H1 (cell line): ENCODE measurements at regions not wholly inside any gene's neighbourhood (a gene's known extent, or its start where the extent isn't known, plus 50 kb on each side); places are given as distances from the start of the nearest gene placed in this dataset.

ENCODE experiments used
- CBX5 ChIP-seq: fragments of 300-800, 300-1000 bp; sonication (generic); IDR thresholded peaks from 2 replicates; pipeline ENCODE4 v1.7.1; 2016; ENCODE audit warnings: antibody characterized with exemption, low read length, low read depth
- EP300 ChIP-seq, 2 experiments: IDR thresholded peaks; 1 replicate in 1 of 2; 2 replicates in 1 of 2; pipeline ENCODE4 v1.6.1; 2011 to 2012; ENCODE audit warnings: low read depth in 2 of 2, low read length in 2 of 2, mild to moderate bottlenecking in 2 of 2, borderline replicate concordance in 1 of 2, inconsistent platforms in 1 of 2, moderate library complexity in 1 of 2
- EZH2 ChIP-seq: fragments of 200-600 bp; sonication (generic); IDR thresholded peaks from 2 replicates; pipeline ENCODE4 v1.7.1; 2012; ENCODE audit warnings: low read depth, mild to moderate bottlenecking, moderate library complexity, low read length, inconsistent platforms; ENCODE audit not compliant: severe bottlenecking
- FOSL1 ChIP-seq: IDR thresholded peaks from 2 replicates; pipeline ENCODE4 v1.6.1; 2011; ENCODE audit warnings: mild to moderate bottlenecking, low read depth, low read length, moderate library complexity; ENCODE audit not compliant: insufficient read depth
- HDAC6 ChIP-seq: IDR thresholded peaks from one replicate; pipeline ENCODE4 v1.7.1; 2012; ENCODE audit warnings: low read depth, mild to moderate bottlenecking, inconsistent platforms, low read length, moderate library complexity
- JUND ChIP-seq: IDR thresholded peaks from 2 replicates; pipeline ENCODE4 v1.6.1; 2011; ENCODE audit warnings: mild to moderate bottlenecking, improper control_type of control experiment, low read length
- POLR2AphosphoS5 ChIP-seq: IDR thresholded peaks from 2 replicates; pipeline ENCODE4 v1.6.1; 2011; ENCODE audit warnings: low read depth, low read length
- RBBP5 ChIP-seq: IDR thresholded peaks from 2 replicates; pipeline ENCODE4 v1.7.1; 2012; ENCODE audit warnings: low read depth, mild to moderate bottlenecking, inconsistent platforms, low read length, moderate library complexity, borderline replicate concordance
- SIN3A ChIP-seq, 2 experiments: IDR thresholded peaks in 1 of 2; conservative IDR thresholded peaks in 1 of 2; 2 replicates each; pipeline ENCODE4 v1.6.1; 2011 to 2012; ENCODE audit warnings: low read length in 2 of 2, improper control_type of control experiment in 1 of 2, low read depth in 1 of 2, mild to moderate bottlenecking in 1 of 2
- SP1 ChIP-seq: IDR thresholded peaks from 2 replicates; pipeline ENCODE4 v1.6.1; 2011; ENCODE audit warnings: low read depth, low read length
- TF ChIP-seq, protein P1 (sequence below), 3 experiments: IDR thresholded peaks; 1 replicate in 2 of 3; 2 replicates in 1 of 3; pipeline versions ENCODE4 v1.5.1 to v1.6.1; 2011; ENCODE audit warnings: low read length in 3 of 3, mild to moderate bottlenecking in 3 of 3, inconsistent platforms in 2 of 3, low read depth in 1 of 3, moderate library complexity in 1 of 3; ENCODE audit not compliant: insufficient read depth in 1 of 3; ENCODE audit errors: control extremely low read depth in 1 of 3

DNA sequence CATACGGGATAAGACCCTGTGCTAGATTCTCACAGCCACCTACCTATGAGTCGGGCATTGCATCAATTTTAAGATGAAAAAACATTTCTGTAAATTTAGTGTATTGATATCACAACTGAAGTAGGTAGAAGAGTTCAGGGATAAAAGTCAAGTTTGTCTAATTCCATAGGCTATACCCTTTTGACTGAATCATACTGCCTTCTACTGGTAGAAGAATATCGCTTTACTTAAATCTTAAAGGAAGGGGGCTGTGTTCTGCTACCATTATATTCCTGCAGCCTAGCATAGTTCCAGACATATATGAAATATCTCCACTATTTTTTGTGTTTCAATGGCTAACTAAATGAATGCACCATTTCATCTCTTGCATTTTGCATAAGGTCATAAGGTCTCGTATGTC, 1128.6 kb downstream of the CDH8 start:
- TF ChIP-seq JUND, result no peak
- no peak for TF ChIP-seq SP1
- no peak for TF ChIP-seq CBX5
- TF ChIP-seq, protein P1, sequence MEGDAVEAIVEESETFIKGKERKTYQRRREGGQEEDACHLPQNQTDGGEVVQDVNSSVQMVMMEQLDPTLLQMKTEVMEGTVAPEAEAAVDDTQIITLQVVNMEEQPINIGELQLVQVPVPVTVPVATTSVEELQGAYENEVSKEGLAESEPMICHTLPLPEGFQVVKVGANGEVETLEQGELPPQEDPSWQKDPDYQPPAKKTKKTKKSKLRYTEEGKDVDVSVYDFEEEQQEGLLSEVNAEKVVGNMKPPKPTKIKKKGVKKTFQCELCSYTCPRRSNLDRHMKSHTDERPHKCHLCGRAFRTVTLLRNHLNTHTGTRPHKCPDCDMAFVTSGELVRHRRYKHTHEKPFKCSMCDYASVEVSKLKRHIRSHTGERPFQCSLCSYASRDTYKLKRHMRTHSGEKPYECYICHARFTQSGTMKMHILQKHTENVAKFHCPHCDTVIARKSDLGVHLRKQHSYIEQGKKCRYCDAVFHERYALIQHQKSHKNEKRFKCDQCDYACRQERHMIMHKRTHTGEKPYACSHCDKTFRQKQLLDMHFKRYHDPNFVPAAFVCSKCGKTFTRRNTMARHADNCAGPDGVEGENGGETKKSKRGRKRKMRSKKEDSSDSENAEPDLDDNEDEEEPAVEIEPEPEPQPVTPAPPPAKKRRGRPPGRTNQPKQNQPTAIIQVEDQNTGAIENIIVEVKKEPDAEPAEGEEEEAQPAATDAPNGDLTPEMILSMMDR (IDR thresholded peaks at IDR 0.05; ENCODE audit: control extremely low read depth in 1 of 3, insufficient read depth in 1 of 3, low read depth in 1 of 3, low read length in 3 of 3), result peak in 1 of 3 experiments; percentile 40; a peak in 2 of 4 replicates
- TF ChIP-seq SIN3A (conservative IDR thresholded peaks at IDR 0.05 in 1 of 2, IDR thresholded peaks at IDR 0.05 in 1 of 2; ENCODE audit: low read depth in 1 of 2, low read length in 2 of 2), result no peak
- TF ChIP-seq EZH2, result no peak
- TF ChIP-seq POLR2AphosphoS5, result no peak
- TF ChIP-seq HDAC6, result no peak
- no peak for TF ChIP-seq EP300 (IDR thresholded peaks at IDR 0.05; ENCODE audit: borderline replicate concordance in 1 of 2, low read depth in 2 of 2, low read length in 2 of 2)
- no peak for TF ChIP-seq RBBP5
- TF ChIP-seq FOSL1, result no peak
